Sigmoid colon (tissue), 4 donors: ENCODE measurements at regions not wholly inside any gene's neighbourhood (a gene's known extent, or its start where the extent isn't known, plus 50 kb on each side); places are given as distances from the start of the nearest gene placed in this dataset.

Source experiments
- CTCF ChIP-seq, 4 experiments: fragments of 450-650 bp in 3 of 4; fragments of 200-600 bp in 1 of 4; IDR thresholded peaks; one replicate each; pipeline ENCODE4 v1.5.1; 2016 to 2019; ENCODE audit warnings: antibody characterized with exemption in 4 of 4, mild to moderate bottlenecking in 3 of 4, moderate library complexity in 2 of 4
- EP300 ChIP-seq, 4 donors: sonication (generic); formaldehyde crosslinking; IDR thresholded peaks; one replicate each; pipeline ENCODE4 v1.6.1; 2017; ENCODE audit warnings: antibody characterized with exemption in 4 of 4
- POLR2A ChIP-seq, 2 donors: fragments of 450-650 bp; IDR thresholded peaks; one replicate each; pipeline ENCODE4 v1.6.1; 2016; ENCODE audit warnings: antibody characterized with exemption in 2 of 2, mild to moderate bottlenecking in 2 of 2, moderate library complexity in 2 of 2
- POLR2AphosphoS5 ChIP-seq, 4 donors: sonication (generic); formaldehyde crosslinking; IDR thresholded peaks; one replicate each; pipeline ENCODE4 v1.6.1; 2017; ENCODE audit warnings: antibody characterized with exemption in 4 of 4

- TF ChIP-seq CTCF (IDR thresholded peaks at IDR 0.05): no peak
- no peak for TF ChIP-seq POLR2A (IDR thresholded peaks at IDR 0.05)
- TF ChIP-seq POLR2AphosphoS5 (IDR thresholded peaks at IDR 0.05): no peak
- no peak for TF ChIP-seq EP300 (IDR thresholded peaks at IDR 0.05)
These were observed 264.1 kb upstream of the PRKD1 start for GRCh38 chr14:30191639-30192279.
